Memory B cell (primary cell): ENCODE measurements at regions not wholly inside any gene's neighbourhood (a gene's known extent, or its start where the extent isn't known, plus 50 kb on each side); places are given as distances from the start of the nearest gene placed in this dataset.

Experiments
- ATAC-seq: fragments of 150-1000 bp; cut with Tn5 transposase; 2 replicates; pipeline ENCODE4 v1.10.0; 2021; ENCODE audit warnings: low read depth, mild to moderate bottlenecking, moderate library complexity
- DNase-seq, 2 donors: peaks; one replicate each; pipeline ENCODE4 v3.0.0; 2022; ENCODE audit warnings: low spot score in 2 of 2
- H3K27ac Mint-ChIP-seq: one replicate; pipeline ENCODE4 v1.8.0; 2022; ENCODE audit warnings: mild to moderate bottlenecking, moderate library complexity, mixed read lengths
- H3K27me3 Mint-ChIP-seq: one replicate; pipeline ENCODE4 v1.8.0; 2022; ENCODE audit warnings: mixed read lengths
- H3K36me3 Mint-ChIP-seq: one replicate; pipeline ENCODE4 v1.8.0; 2022; ENCODE audit warnings: mild to moderate bottlenecking, mixed read lengths
- H3K4me1 Mint-ChIP-seq: one replicate; pipeline ENCODE4 v1.8.0; 2022; ENCODE audit warnings: mixed read lengths
- H3K4me3 Mint-ChIP-seq: one replicate; pipeline ENCODE4 v1.8.0; 2022; ENCODE audit warnings: mild to moderate bottlenecking, moderate library complexity, mixed read lengths
- H3K9me3 Mint-ChIP-seq: one replicate; pipeline ENCODE4 v1.8.0; 2022; ENCODE audit warnings: mixed read lengths

DNA sequence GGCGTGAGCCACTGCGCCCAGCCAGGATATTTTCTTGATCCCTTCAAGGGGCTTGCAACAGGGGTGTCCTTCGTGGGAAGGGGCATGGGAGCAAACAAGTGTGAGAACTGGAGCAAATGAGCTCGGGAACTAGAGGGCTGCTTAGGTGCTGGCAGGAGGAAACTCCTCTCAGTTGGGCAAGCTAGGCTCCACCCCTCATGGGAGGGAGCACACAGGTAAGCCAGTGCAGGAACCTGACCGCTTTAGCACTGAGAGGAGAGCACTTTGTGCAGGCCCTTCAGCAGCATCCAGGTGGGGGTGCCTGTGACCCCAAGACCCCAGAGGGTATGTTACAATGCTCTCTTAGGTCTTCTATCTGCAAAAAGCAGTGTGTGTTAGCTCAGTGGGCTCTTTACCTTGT, 755.4 kb upstream of the MDGA2 start:
- ATAC-seq (no peak), DNase-seq (no peak)
- H3K27ac Mint-ChIP-seq, result no peak overlapping the region
- no peak overlapping the region for H3K4me3 Mint-ChIP-seq
- no peaks in the 10 kb centered on the region for H3K9me3 Mint-ChIP-seq
- no peaks in the 10 kb centered on the region for H3K4me1 Mint-ChIP-seq
- no peaks in the 10 kb centered on the region for H3K36me3 Mint-ChIP-seq
- H3K27me3 Mint-ChIP-seq, result no peaks in the 10 kb centered on the region

DNA sequence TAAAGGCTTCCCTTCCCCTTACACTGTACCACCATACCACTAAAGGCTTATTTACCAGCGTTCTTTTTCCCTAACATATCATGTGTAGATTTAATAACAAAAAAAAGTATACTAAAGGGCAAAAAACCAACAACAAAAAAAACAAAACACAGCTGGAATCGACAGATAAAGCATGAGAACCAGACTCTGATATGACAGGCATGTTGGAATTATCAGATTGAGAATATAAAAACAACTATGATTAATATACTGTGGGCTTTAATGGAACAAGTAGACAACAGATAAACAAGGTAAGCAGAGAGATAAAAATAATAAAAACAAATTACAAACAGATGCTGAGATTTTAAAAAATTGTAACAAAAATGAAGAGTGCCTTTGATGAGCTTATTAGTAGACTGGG, 754.1 kb upstream of the MDGA2 start:
- ATAC-seq (no peak), DNase-seq (no peak)
- Mint-ChIP-seq H3K9me3 (no peaks in the 10 kb centered on the region), H3K36me3 (no peaks in the 10 kb centered on the region), H3K27me3 (no peaks in the 10 kb centered on the region), H3K27ac (no peak overlapping the region), H3K4me1 (no peaks in the 10 kb centered on the region), H3K4me3 (no peak overlapping the region)

DNA sequence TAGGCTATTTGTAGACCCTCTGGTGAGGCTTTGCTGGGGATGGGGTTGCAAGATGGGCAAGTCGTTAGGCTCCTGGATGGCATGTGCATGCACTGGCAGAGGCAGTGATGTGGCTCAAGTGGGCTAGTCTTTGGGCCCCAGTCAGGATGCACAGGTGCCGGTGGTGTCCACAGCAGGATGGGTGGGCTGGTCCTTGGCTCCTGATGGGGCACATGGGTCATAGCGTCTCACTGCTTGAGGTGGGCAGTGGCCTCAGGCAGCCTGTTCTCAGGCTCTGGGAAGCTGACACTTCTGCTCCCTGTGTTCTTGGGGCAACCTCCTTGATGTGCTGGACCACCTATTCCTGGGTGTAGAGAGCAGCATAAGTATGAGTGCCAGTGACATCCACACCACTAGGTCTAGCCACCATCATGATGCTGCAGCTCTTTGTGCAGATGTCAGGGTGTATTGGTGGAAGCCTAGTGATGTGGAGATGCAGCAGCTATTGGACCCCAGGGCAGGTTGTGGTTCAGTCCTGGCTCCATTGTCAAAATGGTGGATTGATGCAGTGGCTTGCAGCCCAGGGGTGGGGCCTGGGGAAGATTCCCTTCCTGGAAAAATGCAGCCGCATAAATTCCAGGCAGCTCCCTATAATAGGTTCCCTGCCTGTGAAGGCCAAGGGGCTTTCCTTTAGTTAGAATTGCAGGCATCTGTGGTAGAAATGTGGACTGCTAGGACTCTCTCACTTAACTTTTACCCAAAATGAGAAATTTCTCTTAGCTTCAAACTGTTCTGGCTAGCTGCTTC, 742.5 kb upstream of the MDGA2 start:
- no peak for ATAC-seq
- H3K27ac Mint-ChIP-seq, result no peak overlapping the region
- H3K9me3 Mint-ChIP-seq, result peaks cover 4% of the 10 kb centered on the region
- no peaks in the 10 kb centered on the region for H3K36me3 Mint-ChIP-seq
- H3K4me1 Mint-ChIP-seq, result no peaks in the 10 kb centered on the region
- no peak for DNase-seq
- no peak overlapping the region for H3K4me3 Mint-ChIP-seq
- H3K27me3 Mint-ChIP-seq, result no peaks in the 10 kb centered on the region

DNA sequence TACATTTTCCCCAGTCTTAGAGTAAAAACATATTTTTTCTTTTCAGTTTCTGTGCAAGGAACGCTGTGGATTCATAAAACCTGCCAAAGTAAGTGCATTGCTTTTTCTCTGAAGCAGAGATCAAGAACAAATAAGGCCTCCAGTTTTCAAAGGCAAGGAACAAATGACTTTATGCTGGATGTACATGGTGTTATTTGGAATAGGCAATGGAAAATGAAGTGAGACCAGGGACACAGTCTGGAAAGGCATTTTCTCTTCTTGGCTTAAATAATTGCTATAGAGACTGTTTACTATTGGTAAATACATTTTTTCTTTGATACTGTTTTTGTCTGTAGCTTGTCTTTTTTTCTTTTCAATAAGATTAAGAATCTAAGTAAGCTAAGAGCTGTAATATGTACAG, 725.9 kb upstream of the MDGA2 start:
- no peaks in the 10 kb centered on the region for H3K36me3 Mint-ChIP-seq
- ATAC-seq (no peak), DNase-seq (no peak)
- H3K4me1 Mint-ChIP-seq, result no peaks in the 10 kb centered on the region
- H3K27me3 Mint-ChIP-seq, result no peaks in the 10 kb centered on the region
- H3K4me3 Mint-ChIP-seq, result no peak overlapping the region
- no peak overlapping the region for H3K27ac Mint-ChIP-seq
- H3K9me3 Mint-ChIP-seq, result no peaks in the 10 kb centered on the region

DNA sequence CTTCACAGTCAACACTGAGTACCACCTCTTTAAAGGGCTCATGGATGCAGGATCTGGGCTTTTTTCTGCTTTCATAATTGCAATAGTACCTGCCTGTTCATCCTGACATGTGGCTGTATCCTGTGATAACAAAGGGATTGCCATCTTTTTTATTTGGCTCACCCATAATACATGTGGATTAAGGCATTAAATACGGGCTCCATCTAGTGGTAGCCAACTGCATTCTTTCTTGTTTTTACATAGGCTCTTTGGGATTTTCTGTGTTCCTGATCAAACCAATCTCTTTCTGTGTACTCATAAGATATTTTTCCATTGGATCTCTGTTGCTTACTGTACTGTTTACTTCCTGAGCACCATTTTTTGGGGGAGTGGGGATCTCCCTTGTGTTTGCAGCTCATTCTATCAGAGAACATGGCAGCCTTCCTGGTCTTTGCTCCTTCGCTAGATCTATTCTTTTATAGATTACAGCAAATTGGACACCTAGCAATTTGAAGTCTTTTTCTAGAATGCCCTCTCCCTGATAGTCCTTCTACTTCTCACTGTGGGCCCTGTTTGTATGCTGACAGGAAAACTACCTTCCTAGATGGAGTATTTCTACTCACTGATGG, 723.4 kb upstream of the MDGA2 start:
- Mint-ChIP-seq H3K36me3 (no peaks in the 10 kb centered on the region), H3K27ac (no peak overlapping the region), H3K9me3 (no peaks in the 10 kb centered on the region), H3K4me3 (no peak overlapping the region), H3K4me1 (no peaks in the 10 kb centered on the region), H3K27me3 (no peaks in the 10 kb centered on the region)
- DNase-seq (no peak), ATAC-seq (no peak)

DNA sequence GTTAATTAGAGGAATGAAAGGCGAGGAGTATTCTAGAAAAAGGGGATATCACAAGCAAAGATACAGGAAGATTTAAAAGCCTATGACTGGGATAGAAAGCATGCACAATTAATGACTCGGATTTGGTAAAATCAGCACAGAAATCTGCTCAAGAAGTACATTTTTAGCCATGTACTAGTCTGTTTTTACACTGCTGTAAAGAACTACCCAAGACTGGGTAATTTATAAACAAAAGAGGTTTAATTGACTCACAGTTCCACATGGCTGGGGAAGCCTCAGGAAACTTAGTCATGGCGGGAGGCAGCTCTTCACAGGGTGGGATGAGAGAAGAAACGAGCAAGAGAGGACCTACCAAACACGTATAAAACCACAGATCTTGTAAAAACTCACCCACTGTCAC, 716.3 kb upstream of the MDGA2 start:
- no peak overlapping the region for H3K27ac Mint-ChIP-seq
- DNase-seq, result no peak
- no peak for ATAC-seq
- no peaks in the 10 kb centered on the region for H3K27me3 Mint-ChIP-seq
- no peaks in the 10 kb centered on the region for H3K4me1 Mint-ChIP-seq
- no peaks in the 10 kb centered on the region for H3K36me3 Mint-ChIP-seq
- H3K9me3 Mint-ChIP-seq, result no peaks in the 10 kb centered on the region
- no peak overlapping the region for H3K4me3 Mint-ChIP-seq

DNA sequence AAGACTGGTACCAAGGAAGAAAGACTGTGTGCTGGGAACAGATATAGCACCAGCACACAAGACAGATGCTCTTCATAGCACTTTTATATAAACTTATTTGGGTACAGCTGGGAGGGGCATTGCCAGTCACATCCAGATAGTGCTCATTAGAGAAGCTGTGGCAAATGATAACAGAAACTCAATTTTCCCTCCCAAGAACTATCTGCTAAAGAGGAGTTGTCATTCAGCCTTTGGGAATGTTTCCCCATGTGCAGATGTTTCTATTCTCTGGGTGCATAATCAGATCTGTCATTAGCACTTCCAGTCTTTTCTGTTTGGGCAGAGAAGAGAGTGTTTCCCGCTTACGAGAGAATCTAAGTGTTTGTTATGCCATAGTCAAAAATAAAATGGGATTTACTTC, 714.9 kb upstream of the MDGA2 start:
- H3K27ac Mint-ChIP-seq, result no peak overlapping the region
- DNase-seq (no peak), ATAC-seq (no peak)
- no peaks in the 10 kb centered on the region for H3K4me1 Mint-ChIP-seq
- H3K27me3 Mint-ChIP-seq, result no peaks in the 10 kb centered on the region
- no peaks in the 10 kb centered on the region for H3K9me3 Mint-ChIP-seq
- no peak overlapping the region for H3K4me3 Mint-ChIP-seq
- H3K36me3 Mint-ChIP-seq, result no peaks in the 10 kb centered on the region

DNA sequence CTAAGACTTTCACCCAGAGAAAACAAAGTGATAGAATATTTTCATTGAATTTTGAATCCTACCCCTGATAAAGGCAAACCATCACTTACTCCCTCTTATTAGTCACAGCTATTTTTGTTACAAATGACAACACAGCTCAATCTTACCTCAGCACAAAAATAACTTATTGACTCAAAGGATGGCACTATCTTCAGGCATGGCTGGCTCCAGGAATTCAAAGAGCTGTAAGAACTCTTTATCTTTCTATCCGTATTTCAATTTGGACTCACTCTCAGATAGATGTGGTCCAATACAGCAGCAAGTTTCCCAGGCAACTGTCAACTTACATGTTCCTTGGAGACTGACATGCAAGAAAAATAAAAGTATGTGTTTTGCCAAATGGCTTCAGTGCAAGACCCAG, 709.4 kb upstream of the MDGA2 start:
- DNase-seq (no peak), ATAC-seq (no peak)
- no peak overlapping the region for H3K4me3 Mint-ChIP-seq
- no peaks in the 10 kb centered on the region for H3K4me1 Mint-ChIP-seq
- no peaks in the 10 kb centered on the region for H3K36me3 Mint-ChIP-seq
- no peaks in the 10 kb centered on the region for H3K9me3 Mint-ChIP-seq
- no peaks in the 10 kb centered on the region for H3K27me3 Mint-ChIP-seq
- H3K27ac Mint-ChIP-seq, result no peak overlapping the region

DNA sequence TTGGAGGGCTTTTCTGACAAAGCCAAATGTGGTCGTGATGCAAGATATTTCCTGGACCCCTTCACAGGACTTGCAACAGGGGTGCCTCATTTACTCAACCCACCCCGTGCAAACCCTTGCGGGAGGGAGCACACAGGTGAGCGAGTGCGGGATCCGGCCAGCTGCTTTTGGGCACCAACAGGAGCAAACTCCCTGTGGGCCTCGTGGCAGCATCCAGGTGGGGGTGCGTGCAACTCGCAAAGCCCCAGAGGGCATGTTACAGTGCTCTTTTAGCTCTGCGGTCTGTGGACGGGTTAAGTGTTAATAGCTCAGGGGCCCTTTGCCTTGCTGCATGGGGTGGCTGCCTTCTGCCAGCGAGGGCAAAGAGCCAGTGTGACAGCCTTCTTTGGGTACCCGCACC, 707.6 kb upstream of the MDGA2 start:
- Mint-ChIP-seq H3K27me3 (no peaks in the 10 kb centered on the region), H3K4me1 (no peaks in the 10 kb centered on the region), H3K36me3 (no peaks in the 10 kb centered on the region), H3K9me3 (no peaks in the 10 kb centered on the region), H3K4me3 (no peak overlapping the region), H3K27ac (no peak overlapping the region)
- no peak for DNase-seq
- no peak for ATAC-seq

DNA sequence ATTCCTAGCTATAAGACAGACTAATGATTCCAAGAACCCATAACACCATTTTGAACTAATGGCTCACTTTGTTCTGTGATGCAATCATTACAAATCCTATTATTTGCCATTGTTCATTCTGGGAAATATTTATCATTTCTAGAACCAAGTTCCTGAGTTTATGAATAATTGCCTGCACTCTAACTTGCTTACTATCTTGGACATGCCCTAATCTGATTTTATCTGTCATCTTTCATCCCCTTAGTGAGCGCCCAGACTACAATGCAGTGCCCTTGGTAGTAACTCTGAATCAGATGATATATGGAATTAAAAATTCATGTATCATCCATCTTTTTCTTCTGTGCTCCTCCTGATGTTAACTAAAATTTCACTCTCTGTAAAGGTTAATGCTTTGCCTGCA, 703.1 kb upstream of the MDGA2 start:
- no peak overlapping the region for H3K27ac Mint-ChIP-seq
- no peak for DNase-seq
- no peaks in the 10 kb centered on the region for H3K9me3 Mint-ChIP-seq
- H3K4me1 Mint-ChIP-seq, result no peaks in the 10 kb centered on the region
- H3K36me3 Mint-ChIP-seq, result no peaks in the 10 kb centered on the region
- H3K27me3 Mint-ChIP-seq, result no peaks in the 10 kb centered on the region
- no peak for ATAC-seq
- no peak overlapping the region for H3K4me3 Mint-ChIP-seq

DNA sequence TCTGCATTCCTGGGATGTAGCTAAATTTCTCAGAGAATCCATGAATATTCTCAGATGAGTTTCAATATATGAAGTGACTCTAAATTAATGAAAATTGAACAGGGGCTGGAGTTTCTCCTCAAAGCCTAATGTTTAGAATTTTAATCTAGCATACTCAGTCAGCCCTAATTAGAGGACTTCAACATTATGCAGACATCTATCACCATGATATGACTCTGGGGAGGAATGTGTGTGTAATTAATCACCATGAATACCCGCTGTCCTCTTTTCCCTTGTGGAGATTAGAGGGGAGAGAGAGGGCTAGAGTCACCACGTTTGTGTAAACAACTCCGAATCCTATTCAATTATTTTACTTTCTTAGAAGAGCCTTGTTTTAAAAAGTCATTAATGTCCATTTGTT, 698.6 kb upstream of the MDGA2 start:
- ATAC-seq (no peak), DNase-seq (no peak)
- Mint-ChIP-seq H3K4me1 (no peaks in the 10 kb centered on the region), H3K27ac (no peak overlapping the region), H3K27me3 (no peaks in the 10 kb centered on the region), H3K9me3 (peaks cover 5% of the 10 kb centered on the region), H3K4me3 (no peak overlapping the region), H3K36me3 (no peaks in the 10 kb centered on the region)

DNA sequence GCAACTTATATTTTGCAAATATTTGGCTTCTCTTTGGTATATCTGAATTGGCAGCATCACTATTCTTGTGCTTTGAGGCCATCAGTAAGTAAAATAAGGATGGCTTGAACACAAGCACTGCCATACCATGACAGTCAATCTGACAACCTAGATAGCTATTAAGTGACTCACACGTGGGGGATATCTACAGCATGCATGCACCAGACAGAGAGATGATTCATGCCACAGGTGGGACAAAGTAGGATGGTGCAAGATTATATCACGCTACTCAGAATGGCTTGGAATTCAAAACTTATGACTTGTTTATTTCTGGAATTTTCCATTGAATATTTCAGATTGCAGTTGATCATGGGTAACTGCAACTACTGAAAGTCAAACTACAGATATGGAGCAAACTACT, 675.6 kb upstream of the MDGA2 start:
- peaks cover 1% of the 10 kb centered on the region for H3K27me3 Mint-ChIP-seq
- H3K4me3 Mint-ChIP-seq, result no peak overlapping the region
- ATAC-seq (no peak), DNase-seq (no peak)
- no peak overlapping the region for H3K27ac Mint-ChIP-seq
- H3K9me3 Mint-ChIP-seq, result peaks cover 2% of the 10 kb centered on the region
- H3K4me1 Mint-ChIP-seq, result no peaks in the 10 kb centered on the region
- H3K36me3 Mint-ChIP-seq, result no peaks in the 10 kb centered on the region

DNA sequence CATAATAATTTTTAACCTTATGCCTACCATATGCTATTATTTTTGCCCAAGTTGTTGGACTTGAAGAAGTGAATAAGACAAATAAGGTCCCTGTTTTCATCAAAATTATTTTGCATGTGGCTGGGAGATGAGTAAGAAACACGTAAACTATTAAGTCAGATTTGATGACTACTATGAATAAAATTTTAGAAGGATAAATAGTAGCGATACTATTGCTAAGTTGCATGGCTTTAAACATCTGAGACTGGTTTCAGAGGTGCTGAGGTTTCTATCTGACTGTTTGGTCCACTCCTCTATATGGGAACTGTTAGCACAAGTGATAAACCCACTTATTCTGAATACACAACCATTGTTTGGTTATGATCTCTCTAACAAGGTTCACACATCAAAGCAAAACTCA, 674.3 kb upstream of the MDGA2 start:
- H3K9me3 Mint-ChIP-seq, result peaks cover 2% of the 10 kb centered on the region
- no peak overlapping the region for H3K27ac Mint-ChIP-seq
- no peak for DNase-seq
- H3K27me3 Mint-ChIP-seq, result peaks cover 1% of the 10 kb centered on the region
- H3K36me3 Mint-ChIP-seq, result no peaks in the 10 kb centered on the region
- no peak for ATAC-seq
- no peaks in the 10 kb centered on the region for H3K4me1 Mint-ChIP-seq
- no peak overlapping the region for H3K4me3 Mint-ChIP-seq

DNA sequence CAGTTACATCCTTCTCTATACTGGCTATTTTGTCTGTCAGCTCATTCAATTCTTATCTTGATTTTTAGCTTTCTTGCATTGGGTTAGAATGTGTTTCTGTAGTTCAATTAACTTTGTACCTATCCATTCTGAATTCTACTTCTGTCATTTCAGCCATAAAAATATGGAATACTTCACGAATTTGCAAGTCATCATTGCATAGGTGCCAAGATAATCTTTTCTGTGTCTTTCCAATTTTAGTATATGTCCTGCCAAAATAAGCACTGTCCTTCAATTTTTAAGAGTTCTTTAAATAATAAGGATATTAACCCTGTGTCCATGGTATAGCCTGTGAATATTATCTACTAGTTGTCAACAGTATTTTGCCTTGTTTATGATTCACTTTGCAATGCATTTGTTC, 665.7 kb upstream of the MDGA2 start:
- Mint-ChIP-seq H3K27ac (no peak overlapping the region), H3K9me3 (peaks cover 9% of the 10 kb centered on the region), H3K4me1 (no peaks in the 10 kb centered on the region), H3K4me3 (no peak overlapping the region), H3K36me3 (no peaks in the 10 kb centered on the region), H3K27me3 (no peaks in the 10 kb centered on the region)
- DNase-seq, result no peak
- no peak for ATAC-seq

DNA sequence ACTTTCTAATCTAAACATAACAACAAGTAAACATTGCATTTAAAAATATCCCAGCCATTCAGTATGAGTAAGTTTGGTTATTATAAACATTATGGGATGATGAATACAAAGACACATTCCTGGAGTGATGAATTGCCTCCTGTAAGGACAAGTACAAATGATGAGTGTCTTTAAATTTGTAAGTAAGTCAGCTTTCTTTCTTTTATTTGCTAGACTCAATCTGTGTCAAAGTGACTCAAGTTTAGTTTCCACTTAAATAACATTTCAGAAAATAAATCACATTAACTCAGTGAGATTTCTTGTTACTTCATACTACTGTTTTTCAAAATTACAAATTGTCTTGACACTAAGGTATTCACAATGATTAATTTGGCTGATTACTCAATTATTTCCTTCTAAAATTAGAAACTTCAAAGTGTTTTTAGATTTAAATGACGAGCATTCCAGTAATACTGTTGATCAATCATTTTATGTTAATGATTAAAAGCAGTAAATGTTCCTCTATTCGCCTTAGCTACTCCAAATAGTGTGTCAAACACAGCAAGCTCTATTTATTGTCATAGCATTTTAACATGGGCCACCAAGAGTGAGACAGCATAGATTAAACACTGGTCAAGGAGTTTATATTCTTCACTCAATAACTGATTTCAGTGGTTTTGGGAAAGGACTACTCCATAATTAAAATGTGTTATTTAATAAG, 658.0 kb upstream of the MDGA2 start:
- Mint-ChIP-seq H3K36me3 (no peaks in the 10 kb centered on the region), H3K4me1 (no peaks in the 10 kb centered on the region), H3K27me3 (no peaks in the 10 kb centered on the region), H3K9me3 (peaks cover 6% of the 10 kb centered on the region), H3K4me3 (no peak overlapping the region), H3K27ac (no peak overlapping the region)
- no peak for DNase-seq
- no peak for ATAC-seq
